ENCODE measurements at regions not wholly inside any gene's neighbourhood (a gene's known extent, or its start where the extent isn't known, plus 50 kb on each side); places are given as distances from the start of the nearest gene placed in this dataset.

DNA sequence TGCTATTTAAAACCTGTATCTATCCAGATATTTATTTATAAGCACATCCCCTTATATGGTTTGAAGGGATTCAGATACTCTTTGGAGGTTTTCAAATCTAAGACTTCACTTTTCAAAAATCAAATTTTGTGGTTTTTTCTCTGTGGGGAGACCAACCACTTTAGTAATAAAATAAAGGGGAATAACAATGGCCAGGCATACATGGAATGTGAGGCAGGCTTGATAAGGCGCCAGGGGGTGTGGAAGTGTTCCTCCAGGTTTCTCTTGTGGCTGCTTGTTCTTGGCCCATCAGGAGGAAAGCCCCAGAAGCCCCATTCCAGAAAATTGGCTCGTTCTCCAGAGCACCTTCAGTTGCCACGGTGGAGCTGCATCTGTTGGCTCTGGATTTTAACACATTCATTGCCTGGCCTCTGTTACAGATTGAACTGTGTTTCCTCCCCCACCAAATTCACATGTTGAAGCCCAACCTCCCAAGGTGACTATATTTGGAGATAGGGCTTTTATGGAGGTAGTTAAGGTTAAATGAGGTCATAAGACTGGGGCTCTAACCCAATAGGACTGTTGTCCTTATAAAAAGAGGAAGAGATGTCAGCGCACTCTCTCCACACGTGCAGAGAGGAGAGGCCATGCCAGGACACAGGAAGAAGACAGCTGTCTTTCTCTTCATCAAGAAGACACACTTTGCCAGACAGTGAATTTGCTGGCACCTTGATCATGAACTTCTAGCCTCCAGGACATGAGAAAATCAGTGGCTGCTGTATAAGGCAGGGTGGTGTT lies 195.9 kb downstream of the TMEM38B start:
- TF ChIP-seq POLR2A (IDR thresholded peaks at IDR 0.05; ENCODE audit: low read length) = no peak
- no peak for TF ChIP-seq GATA1 (IDR thresholded peaks at IDR 0.05; ENCODE audit: low read depth, low read length)
